Lower leg skin (tissue), 3 donors: ENCODE measurements at regions not wholly inside any gene's neighbourhood (a gene's known extent, or its start where the extent isn't known, plus 50 kb on each side); places are given as distances from the start of the nearest gene placed in this dataset.

Source experiments
- CTCF ChIP-seq, 3 donors: fragments of 450-650 bp; IDR thresholded peaks; one replicate each; pipeline ENCODE4 v1.5.1; 2016; ENCODE audit warnings: antibody characterized with exemption in 3 of 3, mild to moderate bottlenecking in 3 of 3, moderate library complexity in 2 of 3
- POLR2A ChIP-seq, 2 donors: fragments of 450-650 bp; IDR thresholded peaks; one replicate each; pipeline ENCODE4 v1.6.1; 2016 to 2017; ENCODE audit warnings: antibody characterized with exemption in 2 of 2, mild to moderate bottlenecking in 1 of 2, moderate library complexity in 1 of 2

GRCh38 chr22:48345631-48346030, 1482.0 kb downstream of the BRD1 start:
- TF ChIP-seq CTCF (IDR thresholded peaks at IDR 0.05) (no peak), POLR2A (IDR thresholded peaks at IDR 0.05) (no peak)
